ENCODE measurements at regions not wholly inside any gene's neighbourhood (a gene's known extent, or its start where the extent isn't known, plus 50 kb on each side); places are given as distances from the start of the nearest gene placed in this dataset.
"Not testable (repeated sequence)": the region's sequence is repeated elsewhere in the genome, so short reads cannot be mapped to it uniquely, and the experiment has no call there.

GRCh38 chrX:77160301-77160700, 286.9 kb upstream of the FGF16 start:
- DNase-seq (ENCODE audit: low spot score): no peak

GRCh38 chrX:77162777-77163176, 284.4 kb upstream of the FGF16 start:
- DNase-seq (ENCODE audit: low spot score): no peak

- DNase-seq (ENCODE audit: low spot score): no peak
These were observed 279.2 kb upstream of the FGF16 start for GRCh38 chrX:77167993-77168392.

- DNase-seq (ENCODE audit: low spot score): no peak
These were observed 272.3 kb upstream of the FGF16 start for GRCh38 chrX:77174680-77175519.

GRCh38 chrX:77200663-77201062, 246.5 kb upstream of the FGF16 start:
- no peak for DNase-seq (ENCODE audit: low spot score)

- no peak for DNase-seq (ENCODE audit: low spot score)
These were observed 224.1 kb upstream of the FGF16 start for GRCh38 chrX:77223046-77223445.

GRCh38 chrX:77264490-77264889, 182.7 kb upstream of the FGF16 start:
- DNase-seq (ENCODE audit: low spot score): no peak

- no peak for DNase-seq (ENCODE audit: low spot score)
These were observed 171.8 kb upstream of the FGF16 start for GRCh38 chrX:77275392-77275791.

GRCh38 chrX:77276742-77277141, 170.4 kb upstream of the FGF16 start:
- DNase-seq (ENCODE audit: low spot score): no peak

GRCh38 chrX:77277911-77278310, 169.3 kb upstream of the FGF16 start:
- no peak for DNase-seq (ENCODE audit: low spot score)

- not testable (repeated sequence) for DNase-seq (ENCODE audit: low spot score)
These were observed 167.8 kb upstream of the FGF16 start for GRCh38 chrX:77279373-77279772.

GRCh38 chrX:77293331-77293995, 153.7 kb upstream of the FGF16 start:
- no peak for DNase-seq (ENCODE audit: low spot score)

- DNase-seq (ENCODE audit: low spot score): no peak
These were observed 148.9 kb upstream of the FGF16 start for GRCh38 chrX:77298296-77298695.

GRCh38 chrX:77298790-77299189, 148.4 kb upstream of the FGF16 start:
- no peak for DNase-seq (ENCODE audit: low spot score)

- DNase-seq (ENCODE audit: low spot score): no peak
These were observed 147.6 kb upstream of the FGF16 start for GRCh38 chrX:77299549-77299948.

- no peak for DNase-seq (ENCODE audit: low spot score)
These were observed 105.2 kb upstream of the FGF16 start for GRCh38 chrX:77342004-77342403.

GRCh38 chrX:77346859-77347258, 100.3 kb upstream of the FGF16 start:
- no peak for DNase-seq (ENCODE audit: low spot score)

- DNase-seq (ENCODE audit: low spot score): no peak
These were observed 99.6 kb upstream of the FGF16 start for GRCh38 chrX:77347572-77347971.

- DNase-seq (ENCODE audit: low spot score): no peak
These were observed 57.3 kb upstream of the FGF16 start for GRCh38 chrX:77389891-77390290.

GRCh38 chrX:77390365-77390764, 56.8 kb upstream of the FGF16 start:
- not testable (repeated sequence) for DNase-seq (ENCODE audit: low spot score)

GRCh38 chrX:77396781-77397180, 50.4 kb upstream of the FGF16 start:
- DNase-seq (ENCODE audit: low spot score): no peak

Measured in COLO829 (cell line).